GM21367 (cell line): ENCODE measurements at regions not wholly inside any gene's neighbourhood (a gene's known extent, or its start where the extent isn't known, plus 50 kb on each side); places are given as distances from the start of the nearest gene placed in this dataset.
"Not testable (repeated sequence)": the region's sequence is repeated elsewhere in the genome, so short reads cannot be mapped to it uniquely, and the experiment has no call there.

Source experiments
- ATAC-seq: cut with Tn5 transposase; IDR thresholded peaks from one replicate; pipeline ENCODE4 v1.9.1; 2021; ENCODE audit not compliant: unreplicated experiment

DNA sequence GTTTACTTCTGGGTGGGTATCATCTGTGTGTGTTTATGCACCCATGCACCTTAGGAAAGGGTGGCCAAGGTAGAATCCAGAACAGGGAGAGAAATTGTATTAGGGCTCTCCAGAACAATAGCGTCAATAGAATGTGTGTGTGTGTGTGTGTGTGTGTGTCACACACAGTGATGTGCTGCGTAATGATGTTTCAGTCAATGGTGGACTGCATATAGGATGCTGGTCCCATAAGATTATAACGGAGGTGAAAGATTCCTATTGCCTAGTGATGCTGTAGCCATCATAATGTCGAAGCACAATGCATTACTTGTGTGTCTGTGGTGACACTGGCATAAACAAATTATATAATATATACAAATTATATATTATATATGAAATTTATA is 69.3 kb upstream of the PRR23C start:
- ATAC-seq = no peak

DNA sequence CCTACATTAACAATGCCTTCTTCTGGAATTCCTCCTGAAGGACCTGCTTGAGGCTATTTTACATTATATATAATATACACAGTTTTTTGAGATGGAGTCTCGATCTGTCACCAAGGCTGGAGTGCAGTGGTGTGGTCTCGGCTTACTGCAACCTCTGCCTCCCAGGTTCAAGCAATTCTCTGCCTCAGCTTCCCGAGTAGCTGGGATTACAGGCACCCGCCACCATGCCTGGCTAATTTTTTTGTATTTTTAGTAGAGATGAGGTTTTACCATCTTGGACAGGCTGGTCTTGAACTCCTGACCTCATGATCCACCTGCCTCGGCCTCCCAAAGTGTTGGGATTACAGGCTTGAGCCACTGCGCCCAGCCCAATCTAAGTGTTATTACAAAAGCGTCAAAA is 71.9 kb upstream of the PRR23C start:
- not testable (repeated sequence) for ATAC-seq

DNA sequence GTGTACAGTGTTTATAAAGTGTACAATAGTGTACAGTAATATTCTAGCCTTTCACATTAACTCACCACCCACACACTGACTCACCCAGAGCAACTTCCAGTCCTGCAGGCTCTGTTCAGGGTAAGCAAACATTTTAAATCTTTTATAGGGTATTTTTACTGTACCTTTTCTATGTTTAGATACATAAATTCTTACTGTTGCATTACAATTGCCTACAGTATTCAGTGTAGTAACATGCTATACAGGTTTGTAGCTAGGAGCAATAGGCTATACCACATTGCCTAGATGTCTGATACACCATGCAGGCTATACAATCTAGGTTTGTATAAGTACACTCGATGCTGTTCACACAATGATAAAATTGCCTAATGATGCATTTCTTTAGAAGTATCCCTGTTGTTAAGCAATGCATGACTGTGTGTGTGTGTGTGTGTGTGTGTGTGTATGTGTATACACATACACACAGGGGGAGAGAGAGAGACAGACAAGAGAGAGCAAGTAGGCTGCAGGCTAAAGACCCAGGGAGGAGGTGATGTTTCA is 72.5 kb upstream of the PRR23C start:
- ATAC-seq = no peak

DNA sequence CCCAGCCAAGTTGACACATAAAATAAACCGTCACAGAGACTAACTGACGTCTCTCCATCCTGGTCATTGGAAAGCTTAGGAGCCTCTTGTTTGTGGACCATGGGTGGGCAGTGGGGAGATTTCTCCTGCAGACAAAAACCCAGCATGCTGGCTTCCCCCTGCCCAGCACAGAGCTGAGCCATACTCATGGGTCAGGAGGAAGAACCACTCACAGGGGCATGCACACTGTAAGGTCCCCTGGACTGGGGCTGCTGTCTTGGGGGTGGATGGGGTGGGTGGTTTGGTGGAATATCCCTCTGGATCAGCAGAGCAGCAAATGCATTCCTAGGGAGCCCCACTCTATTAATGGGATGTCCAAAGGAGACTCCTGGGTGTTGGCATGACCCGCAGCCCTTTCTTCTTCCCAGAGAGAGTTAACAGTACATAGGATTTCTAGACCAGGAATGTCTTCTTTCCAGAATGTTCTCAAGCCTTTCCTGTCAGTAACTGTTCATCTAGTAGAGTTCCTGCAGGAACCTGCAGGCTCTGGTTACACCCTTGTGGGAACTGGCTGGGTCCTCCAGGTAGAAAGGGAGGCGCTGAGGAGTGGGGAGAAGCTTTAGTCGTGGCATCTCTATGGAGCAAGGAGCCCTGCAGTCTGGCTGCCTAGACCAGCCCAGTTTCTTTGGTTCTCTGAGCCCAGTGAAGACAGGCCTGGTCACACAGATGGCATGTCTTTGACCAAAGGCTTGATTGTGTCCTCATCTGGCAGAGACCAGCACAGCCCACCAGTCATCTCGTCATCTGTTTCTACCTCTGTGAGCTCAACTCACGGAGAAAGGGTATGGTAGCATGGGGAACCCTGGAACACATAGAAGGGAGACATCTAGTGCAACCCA is 73.4 kb upstream of the PRR23C start:
- no peak for ATAC-seq

DNA sequence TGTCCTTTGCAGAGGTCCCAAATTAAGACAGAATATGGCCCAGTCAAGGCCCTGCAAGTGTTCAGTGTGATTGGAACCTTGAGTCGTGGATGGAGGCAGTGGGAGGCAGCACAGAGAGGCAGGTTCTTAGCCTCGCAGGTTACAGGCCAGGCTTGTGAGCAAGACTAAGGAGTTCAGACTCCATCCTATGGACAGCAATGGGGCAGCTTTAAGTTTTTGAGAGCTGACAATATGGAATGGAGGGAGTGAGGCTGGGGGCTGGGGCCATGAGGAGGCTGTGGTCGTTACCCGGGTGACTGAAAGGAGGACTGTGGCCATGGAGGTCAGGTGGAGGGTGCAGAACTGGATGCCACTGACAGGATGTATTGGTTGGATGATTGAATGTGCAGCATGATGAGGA is 74.1 kb upstream of the PRR23C start:
- no peak for ATAC-seq

DNA sequence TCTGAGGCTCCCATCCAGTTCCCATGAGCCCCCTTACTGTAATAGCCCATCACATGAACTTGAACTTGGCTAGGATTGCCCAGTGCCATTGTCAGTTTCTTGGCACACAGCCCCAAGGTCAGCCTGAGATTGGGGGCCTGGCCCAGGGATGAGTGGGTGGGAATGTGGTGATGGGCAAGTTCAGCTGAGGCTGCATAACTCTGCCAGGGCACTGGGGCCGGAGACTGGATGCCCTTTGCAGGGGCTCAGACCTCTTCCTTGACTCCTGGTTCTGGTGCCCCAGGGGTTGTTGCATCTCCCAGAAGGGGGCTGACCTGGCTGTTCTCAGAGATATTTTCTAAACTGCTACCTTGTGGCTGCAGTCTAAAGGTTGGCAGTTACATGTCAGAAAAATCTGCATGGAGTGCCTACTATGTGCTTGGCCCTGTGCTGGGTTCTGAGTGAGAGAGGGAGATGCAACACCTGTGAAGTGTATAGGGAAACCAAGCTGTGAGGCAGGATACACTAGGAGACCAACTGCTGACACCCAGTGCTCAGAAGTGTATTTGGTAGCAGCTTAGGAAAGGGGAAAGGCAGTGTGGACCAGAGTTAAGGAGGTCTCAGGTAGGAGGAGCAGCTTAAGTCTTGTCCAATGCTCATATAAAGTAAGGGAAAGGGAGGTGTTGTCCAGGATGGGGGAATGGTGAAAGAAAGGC is 74.8 kb upstream of the PRR23C start:
- no peak for ATAC-seq

DNA sequence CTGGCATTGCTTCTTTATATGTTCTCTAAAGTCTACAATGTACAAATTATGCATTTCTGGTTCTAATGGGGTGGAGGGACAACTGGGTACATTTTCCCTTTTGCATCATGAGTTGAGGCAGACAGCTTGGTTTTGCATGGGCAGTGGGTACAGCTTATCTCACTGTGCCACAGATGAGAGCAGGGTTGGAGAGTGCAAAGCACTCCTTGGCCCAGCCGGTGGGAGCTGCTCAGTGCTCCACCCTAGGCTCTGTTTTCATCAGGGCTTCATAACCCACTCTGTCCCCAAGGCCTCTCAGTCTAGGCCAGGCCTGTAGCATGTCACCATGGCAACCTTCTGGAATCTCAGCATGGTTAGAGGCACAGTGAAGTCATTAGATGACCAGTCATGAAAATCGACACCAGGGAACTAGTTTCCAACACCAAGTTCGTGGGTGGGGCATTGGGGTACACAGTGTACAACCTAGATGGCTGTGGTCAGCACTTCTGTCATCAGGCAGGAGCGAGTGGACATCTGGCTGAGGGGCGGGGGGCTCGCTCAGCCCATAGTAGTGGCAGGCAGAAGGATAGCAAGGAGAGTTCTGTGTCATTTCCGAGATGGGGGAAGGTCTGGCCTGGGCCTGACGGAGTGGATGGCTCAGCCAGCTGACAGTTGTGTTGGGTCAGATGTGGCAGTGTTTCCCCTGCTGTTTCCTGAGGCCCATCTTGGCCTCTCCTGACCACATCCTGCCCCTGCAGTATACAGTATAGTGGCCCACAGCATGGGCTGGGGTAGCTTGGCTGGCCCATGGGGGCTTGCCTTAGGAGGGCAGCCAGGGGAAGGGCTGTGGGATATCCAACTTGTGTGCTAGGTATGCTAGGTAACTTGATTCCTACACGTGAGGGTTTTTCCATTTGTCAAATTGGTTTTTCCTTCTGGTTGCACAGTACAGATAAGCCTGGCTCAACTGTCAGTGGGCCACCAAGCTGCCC is 75.7 kb upstream of the PRR23C start:
- ATAC-seq = no peak

DNA sequence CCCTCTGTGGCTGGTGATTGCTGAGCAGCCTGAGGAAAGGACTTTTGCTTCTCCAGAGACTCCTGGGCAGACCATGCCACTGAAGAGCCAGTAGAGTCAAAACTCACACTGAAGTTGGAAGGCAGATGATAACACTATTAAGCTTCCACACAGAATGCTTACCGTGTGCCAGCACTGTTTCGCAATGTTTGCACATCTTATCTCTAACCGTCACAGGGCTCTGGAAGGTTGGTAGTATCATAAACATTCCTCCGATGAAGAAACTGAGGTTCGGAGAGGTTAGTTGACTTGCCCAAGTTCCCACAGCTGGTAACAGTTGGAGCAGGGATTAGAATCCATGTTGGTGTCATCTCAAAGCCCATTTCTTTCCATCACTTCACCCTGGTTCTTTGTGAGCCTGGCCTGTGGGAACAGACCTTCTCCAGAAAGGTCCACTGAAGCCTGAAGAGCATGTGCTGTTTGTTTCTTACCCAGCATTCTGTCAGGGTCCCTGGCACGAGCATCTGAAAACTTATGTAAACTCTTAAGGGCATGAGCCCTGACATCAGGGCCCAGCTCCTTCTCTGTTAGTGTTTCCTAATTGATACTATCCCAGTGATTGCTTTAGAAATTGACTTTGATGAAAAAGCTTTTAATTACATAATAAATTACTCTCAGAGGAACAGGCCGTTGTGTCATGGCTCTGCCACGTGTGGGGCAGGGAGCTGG is 77.0 kb upstream of the PRR23C start:
- ATAC-seq = no peak

DNA sequence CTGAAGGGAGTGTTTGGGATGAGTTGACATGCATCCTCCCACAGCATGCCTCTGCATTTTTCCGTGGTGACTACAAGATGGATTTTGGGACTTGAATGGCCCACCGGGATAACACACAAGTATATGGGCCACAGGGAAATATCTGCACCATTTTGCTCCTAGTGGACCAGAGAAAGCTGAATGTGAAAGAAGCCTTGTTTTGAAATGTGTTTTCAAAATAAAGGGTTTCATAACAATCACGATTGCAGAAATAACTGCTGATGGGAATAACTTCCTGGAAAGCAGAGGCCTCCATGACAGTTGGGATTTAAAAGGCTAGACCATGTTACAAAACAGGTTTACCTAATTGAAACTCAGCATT is 77.5 kb upstream of the PRR23C start:
- ATAC-seq = no peak

DNA sequence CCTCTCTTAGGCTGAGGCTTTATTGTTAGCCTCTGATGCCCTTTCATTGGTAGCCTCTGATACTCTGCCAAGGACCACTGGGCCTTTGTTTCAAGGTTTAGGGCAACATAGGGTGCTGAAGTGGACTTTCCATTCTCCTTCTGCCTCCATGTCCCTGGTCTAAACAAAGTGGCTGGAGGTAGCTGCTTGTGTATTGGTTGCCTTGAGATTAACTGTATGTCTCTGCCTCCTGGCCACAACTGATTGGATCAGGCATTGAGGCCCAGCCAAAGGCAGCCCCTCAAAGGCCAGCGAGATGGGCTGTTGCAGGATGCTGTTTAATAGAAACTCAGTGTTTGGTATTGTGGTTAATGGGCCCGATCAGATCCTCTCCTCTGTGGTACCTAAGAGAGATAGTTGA is 77.9 kb upstream of the PRR23C start:
- ATAC-seq = no peak

DNA sequence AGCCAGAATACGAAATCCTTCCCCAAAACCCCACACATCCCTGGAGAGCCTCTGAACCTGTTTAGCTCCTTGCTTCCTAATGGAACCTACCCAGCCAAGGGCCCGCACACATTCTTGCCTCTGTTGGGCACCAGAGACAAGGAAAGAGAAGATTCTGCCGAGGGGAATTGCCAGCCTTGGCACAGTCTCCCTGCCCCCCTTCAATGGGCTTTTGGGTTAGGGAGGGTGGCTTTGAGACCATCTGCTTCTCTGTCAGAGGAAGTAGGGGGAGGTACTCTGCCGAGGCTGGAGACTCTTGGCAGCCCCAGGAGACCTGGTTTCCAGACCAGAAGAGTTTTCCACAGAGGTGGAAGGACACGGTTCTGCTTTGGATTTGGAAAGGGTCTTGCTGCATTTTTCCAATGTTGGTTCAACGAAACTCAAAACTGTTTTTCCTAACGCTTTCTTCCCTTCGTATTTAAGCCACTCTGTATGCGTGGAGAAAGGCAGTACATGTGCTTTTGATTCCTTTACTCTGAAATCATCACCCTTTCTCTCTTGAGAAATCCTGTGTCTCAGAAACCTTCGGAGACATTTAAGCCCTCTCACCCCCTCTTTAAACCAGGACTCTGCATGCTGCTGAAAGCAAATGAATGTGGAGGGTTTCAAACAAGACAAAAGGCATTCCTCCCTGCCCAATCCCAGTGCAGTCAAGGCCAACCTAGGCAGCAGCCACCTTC is 78.8 kb upstream of the PRR23C start:
- ATAC-seq = no peak

DNA sequence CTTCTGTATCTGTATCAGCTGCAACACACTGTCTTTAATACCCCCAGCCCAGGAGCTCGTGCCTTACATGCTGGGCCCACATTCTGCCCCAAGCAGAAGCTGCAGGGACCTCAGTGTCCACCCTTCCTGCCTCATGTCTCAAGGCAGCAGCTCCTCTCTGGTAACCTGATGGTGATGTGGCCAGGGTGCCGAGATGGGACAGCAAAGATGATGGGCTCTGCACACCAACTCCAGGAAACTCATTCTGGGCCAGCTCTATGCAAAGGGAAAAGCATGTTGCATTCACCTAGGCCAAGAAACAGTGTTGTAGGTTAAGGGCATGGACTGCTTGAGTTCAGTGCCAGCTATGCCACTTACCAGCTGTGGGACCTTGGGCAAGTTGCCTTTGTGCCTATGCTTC is 79.5 kb upstream of the PRR23C start:
- no peak for ATAC-seq

DNA sequence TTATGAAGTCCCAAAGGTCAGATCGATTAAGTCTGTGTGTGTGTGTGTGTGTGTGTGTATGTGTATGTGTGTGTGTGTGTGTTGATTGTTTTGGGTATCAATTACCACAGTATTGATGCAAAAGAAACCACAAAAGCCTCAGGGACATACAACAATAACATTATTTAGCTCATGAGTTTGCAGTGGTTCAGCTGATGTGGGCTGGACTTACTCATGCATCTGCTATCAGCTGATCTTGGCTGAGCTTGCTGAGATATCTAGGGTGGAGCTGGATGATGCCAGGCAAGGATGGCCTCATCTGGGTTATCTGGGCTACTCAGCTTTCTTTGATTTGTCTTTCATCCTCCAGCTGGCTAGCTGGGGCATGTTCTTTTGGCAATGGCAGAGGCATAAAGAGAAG is 82.4 kb upstream of the PRR23C start:
- ATAC-seq = no peak

DNA sequence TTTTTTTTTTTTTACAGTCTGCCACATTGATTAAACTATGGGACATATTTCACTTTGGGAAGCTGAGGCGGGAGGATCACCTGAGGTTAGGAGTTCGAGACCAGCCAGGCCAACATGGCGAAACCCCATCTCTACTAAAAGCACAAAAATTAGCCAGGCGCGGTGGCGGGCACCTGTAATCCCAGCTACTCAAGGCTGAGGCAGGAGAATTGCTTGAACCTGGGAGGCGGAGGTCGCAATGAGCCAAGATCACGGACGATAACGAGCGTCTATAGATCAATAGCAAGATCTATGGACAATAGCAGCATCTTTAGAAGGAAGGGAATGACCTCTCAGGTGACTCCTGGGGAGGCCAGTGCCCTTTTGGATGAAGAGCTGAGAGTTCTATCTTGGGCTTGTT is 82.9 kb upstream of the PRR23C start:
- not testable (repeated sequence) for ATAC-seq

DNA sequence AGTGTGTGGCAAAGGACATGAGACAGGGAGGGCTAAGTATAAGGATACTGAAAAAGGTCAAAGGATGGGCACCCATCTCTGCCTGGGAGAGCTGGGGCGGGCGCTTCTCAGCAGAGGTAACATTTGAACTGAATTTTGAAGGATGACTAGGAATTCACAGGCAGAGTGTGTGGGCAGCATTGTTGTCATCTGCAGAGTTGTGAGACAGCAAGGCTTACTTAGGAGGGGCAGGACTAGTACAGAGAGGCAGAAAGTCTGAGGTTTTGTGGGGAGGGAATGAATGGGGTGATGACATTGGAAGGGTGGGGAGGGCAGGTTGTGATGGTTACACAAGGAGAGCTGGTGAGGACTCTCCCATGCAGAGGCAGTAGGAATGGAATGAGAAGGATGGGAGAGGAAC is 84.1 kb upstream of the PRR23C start:
- ATAC-seq = no peak

DNA sequence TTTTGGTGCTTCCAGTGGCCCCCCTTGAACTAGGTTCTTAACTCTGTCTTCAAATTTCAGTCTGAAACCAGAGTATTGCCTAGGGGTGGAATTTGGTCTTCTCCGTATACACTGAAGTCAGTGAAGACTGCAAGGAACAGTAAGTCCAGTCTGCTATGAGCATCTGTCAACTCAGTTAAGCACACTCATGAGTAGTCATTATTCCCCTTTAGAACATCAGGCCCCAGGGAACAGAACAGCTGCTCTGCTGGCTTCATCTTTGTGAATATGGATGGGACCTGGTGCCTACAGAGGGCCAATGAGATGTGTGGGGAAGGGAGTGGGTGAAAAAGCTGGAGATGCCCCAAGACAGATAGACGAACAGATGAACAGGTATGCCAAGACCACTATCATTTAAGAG is 85.2 kb upstream of the PRR23C start:
- no peak for ATAC-seq

DNA sequence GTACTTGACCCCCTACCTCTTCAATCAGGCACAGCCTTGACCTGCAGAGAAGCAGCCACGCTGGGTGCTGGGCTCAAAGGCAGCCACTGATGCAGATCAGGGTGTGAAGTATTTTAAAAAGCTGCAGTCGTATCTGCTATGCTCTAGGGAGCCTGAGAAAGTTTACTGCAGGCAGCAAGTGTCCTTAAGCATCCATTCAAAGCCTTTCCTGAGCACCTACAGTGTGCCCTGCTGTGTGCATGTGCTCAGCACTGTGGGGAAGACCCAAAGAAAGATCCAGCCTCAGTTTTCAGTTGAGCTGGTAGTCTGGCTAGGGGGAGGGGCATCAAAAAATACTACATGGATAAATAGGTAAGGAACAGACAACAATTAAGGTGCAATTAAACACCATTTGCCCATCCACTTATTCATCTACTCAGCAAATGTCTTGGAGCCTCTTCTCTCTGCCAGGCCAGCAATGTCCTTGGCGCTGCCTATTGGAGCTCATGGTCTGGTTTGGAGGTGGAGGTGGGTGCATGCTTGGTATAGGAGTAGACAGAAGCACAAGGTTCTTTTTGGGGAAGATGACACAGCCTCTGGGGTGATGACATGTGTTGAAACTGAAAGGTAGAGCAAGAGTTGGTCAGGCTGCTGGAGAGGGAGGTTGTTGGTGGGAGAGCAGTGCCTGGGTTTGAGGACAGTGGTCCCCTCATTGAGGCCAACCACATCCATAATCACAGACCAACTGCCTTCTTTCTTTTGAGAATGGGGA is 85.9 kb upstream of the PRR23C start:
- ATAC-seq = no peak

DNA sequence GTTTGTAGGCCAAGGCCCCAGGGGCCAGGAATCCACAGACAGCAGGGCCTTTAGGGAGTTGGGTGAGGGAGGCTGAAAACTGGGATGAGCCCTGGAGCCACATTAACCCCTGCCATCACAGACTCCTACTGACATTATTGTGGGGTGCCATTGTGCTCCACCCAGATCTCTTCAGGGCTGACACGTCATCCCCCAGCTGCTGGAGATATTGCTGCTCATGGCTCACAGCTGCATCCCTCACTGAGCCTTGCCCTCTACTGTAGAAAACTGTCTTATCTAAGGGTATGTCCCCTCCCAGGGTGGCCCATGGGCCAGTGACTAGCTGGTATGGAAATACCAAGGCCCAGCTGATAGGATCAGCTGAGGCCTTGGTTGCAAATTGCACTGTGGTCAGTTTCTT is 87.3 kb upstream of the PRR23C start:
- ATAC-seq = no peak

DNA sequence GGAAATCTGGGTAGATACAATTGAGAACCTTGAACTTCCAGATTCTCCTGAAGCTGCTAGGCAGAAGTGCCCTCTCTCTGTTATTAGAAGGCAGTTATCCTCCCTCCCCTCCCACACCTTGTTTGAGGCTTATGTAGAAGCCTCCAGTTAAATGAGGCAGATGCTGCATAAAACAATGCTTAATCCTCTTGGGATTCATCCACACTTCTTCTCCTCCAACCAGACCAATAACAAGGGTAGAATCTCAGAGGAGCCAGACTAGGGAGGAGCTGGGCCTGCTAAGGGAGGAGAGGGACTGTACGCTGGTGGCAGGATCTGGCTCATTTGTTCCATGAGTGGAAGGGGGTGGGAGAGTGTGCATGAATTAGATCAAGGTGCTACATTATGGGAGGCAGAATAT is 88.3 kb upstream of the PRR23C start:
- ATAC-seq = no peak
